ENCODE measurements at regions not wholly inside any gene's neighbourhood (a gene's known extent, or its start where the extent isn't known, plus 50 kb on each side); places are given as distances from the start of the nearest gene placed in this dataset.

- no peak for TF ChIP-seq OVOL3 (tag by site-specific recombination; IDR thresholded peaks at IDR 0.05)
- TF ChIP-seq ZNF132 (tag by site-specific recombination; IDR thresholded peaks at IDR 0.05; ENCODE audit: borderline replicate concordance): no peak
- TF ChIP-seq PRDM1 (tag by site-specific recombination; IDR thresholded peaks at IDR 0.05): no peak
- no peak for TF ChIP-seq ZNF112 (tag by site-specific recombination; IDR thresholded peaks at IDR 0.05)
- no peak for TF ChIP-seq ZBTB48 (tag by site-specific recombination; IDR thresholded peaks at IDR 0.05)
- POLR2A ChIA-PET: no interaction called here
These were observed 137.5 kb upstream of the MYL2 start for GRCh38 chr12:111057701-111058425.

GRCh38 chr12:111056618-111057521, 136.5 kb upstream of the MYL2 start:
- Histone ChIP-seq H3K4me1 (ENCODE audit: control insufficient read depth, insufficient read depth, low read length) (0 out of 2 replicates have a peak, but pooled peaks cover 3% of the 10 kb centered on the region), H3K9me3 (ENCODE audit: control insufficient read depth, insufficient read depth, low read depth, low read length) (no peaks in the 10 kb centered on the region), H3K4me3 (ENCODE audit: low read depth, low read length) (no peak overlapping the region), H3K27ac (ENCODE audit: extremely low read depth, low read depth, low read length) (no peak overlapping the region), H3K36me3 (ENCODE audit: control insufficient read depth in 2 of 2, insufficient read depth in 1 of 2, low read length in 2 of 2) (no peaks in the 10 kb centered on the region)
- CTCF ChIA-PET: interaction anchor here (1.4 kb wide), 1 partner anchor 242 kb away, joined by 3 read pairs; no protein-coding TSS in a partner anchor
- POLR2A ChIA-PET: no interaction called here
- TF ChIP-seq ZNF600 (tag by site-specific recombination; IDR thresholded peaks at IDR 0.05) (peak; percentile 51; the same call in 1 of the 2 replicates), ZFHX2 (tag by site-specific recombination; conservative IDR thresholded peaks at IDR 0.05) (peak; percentile 92), FEZF1 (tag by site-specific recombination; IDR thresholded peaks at IDR 0.05) (peak; percentile 60), PBX3 (CRISPR knock-in tag; IDR thresholded peaks at IDR 0.05) (peak; percentile 26; the same call in 1 of the 2 replicates), ZBTB44 (tag by site-specific recombination; IDR thresholded peaks at IDR 0.05) (no peak), ZNF548 (tag by site-specific recombination; IDR thresholded peaks at IDR 0.05) (peak; percentile 56; the same call in 1 of the 2 replicates), SP2 (tag by site-specific recombination; IDR thresholded peaks at IDR 0.05) (peak; percentile 37; the same call in 1 of the 2 replicates), ZNF302 (tag by site-specific recombination; IDR thresholded peaks at IDR 0.05; ENCODE audit: low read depth) (no peak), ZBTB10 (tag by site-specific recombination; IDR thresholded peaks at IDR 0.05) (0 out of 2 replicates have a peak, but pooled peaks have one; percentile 37), ZNF518A (tag by site-specific recombination; conservative IDR thresholded peaks at IDR 0.05; ENCODE audit: low read depth) (peak; percentile 18; the same call in 1 of the 2 replicates), ZNF132 (tag by site-specific recombination; IDR thresholded peaks at IDR 0.05; ENCODE audit: borderline replicate concordance) (no peak), ZNF248 (tag by site-specific recombination; IDR thresholded peaks at IDR 0.05) (0 out of 2 replicates have a peak, but pooled peaks have one; percentile 19), ZNF658 (tag by site-specific recombination; IDR thresholded peaks at IDR 0.05) (0 out of 2 replicates have a peak, but pooled peaks have one; percentile 65), ZNF549 (tag by site-specific recombination; IDR thresholded peaks at IDR 0.05) (no peak), ATF2 (tag by site-specific recombination; IDR thresholded peaks at IDR 0.05; ENCODE audit: low read depth) (no peak)

More at GRCh38 chr12:111057701-111058425, 137.5 kb upstream of the MYL2 start:
- Histone ChIP-seq H3K36me3 (ENCODE audit: control insufficient read depth in 2 of 2, insufficient read depth in 1 of 2, low read length in 2 of 2) (no peaks in the 10 kb centered on the region), H3K27ac (ENCODE audit: extremely low read depth, low read depth, low read length) (no peak overlapping the region), H3K4me1 (ENCODE audit: control insufficient read depth, insufficient read depth, low read length) (0 out of 2 replicates have a peak, but pooled peaks cover 3% of the 10 kb centered on the region), H3K9me3 (ENCODE audit: control insufficient read depth, insufficient read depth, low read depth, low read length) (no peaks in the 10 kb centered on the region), H3K4me3 (ENCODE audit: low read depth, low read length) (no peak overlapping the region)
- CTCF ChIA-PET: interaction anchor here (0.6 to 0.7 kb wide), 3 partner anchors 13 to 789 kb away, joined by 3 to 4 read pairs (median 3); no protein-coding TSS in a partner anchor

Data from HEK293 (cell line).